ENCODE measurements at regions not wholly inside any gene's neighbourhood (a gene's known extent, or its start where the extent isn't known, plus 50 kb on each side); places are given as distances from the start of the nearest gene placed in this dataset.
A peak's percentile ranks its signal among the peaks of the same experiment; 100 is the strongest.

- Histone ChIP-seq H3K36me3 (ENCODE audit: control insufficient read depth, insufficient read depth, low read length) (peaks cover 3% of the 10 kb centered on the region), H3K9me3 (ENCODE audit: control insufficient read depth, low read length) (no peaks in the 10 kb centered on the region), H3K9ac (ENCODE audit: extremely low read depth, low read length, poor library complexity, severe bottlenecking) (no peak overlapping the region), H3K4me1 (ENCODE audit: control insufficient read depth, insufficient read depth, low read length) (no peaks in the 10 kb centered on the region), H3K4me3 (ENCODE audit: low read length) (no peak overlapping the region), H3K27ac (ENCODE audit: low read depth, low read length) (no peak overlapping the region), H3K27me3 (ENCODE audit: control insufficient read depth, insufficient read depth, low read length, poor library complexity, severe bottlenecking) (no peaks in the 10 kb centered on the region)
- H3K9me3 Mint-ChIP-seq = no peaks in the 10 kb centered on the region
- H3K27ac Mint-ChIP-seq = no peak overlapping the region
- no peaks in the 10 kb centered on the region for H3K27me3 Mint-ChIP-seq (ENCODE audit: insufficient read depth)
- no peak for TF ChIP-seq CTCF (conservative IDR thresholded peaks at IDR 0.05)
- WGBS, 2 experiments (ENCODE audit: insufficient coverage in 1 of 2, insufficient read length in 1 of 2) = 94 to 100% methylated on average over 1 to 3 of the region's 3 CpGs
- H3K4me3 Mint-ChIP-seq = no peak overlapping the region
- H3K4me1 Mint-ChIP-seq = peaks cover 8% of the 10 kb centered on the region
- DNase-seq = no peak
- peaks cover 11% of the 10 kb centered on the region for H3K36me3 Mint-ChIP-seq (ENCODE audit: low read depth)
These were observed 66.8 kb upstream of the RIOK3 start for GRCh38 chr18:23386317-23386716.

GRCh38 chr18:23387265-23387664 lies 65.8 kb upstream of the RIOK3 start:
- H3K9me3 Mint-ChIP-seq = no peaks in the 10 kb centered on the region
- no peak overlapping the region for H3K27ac Mint-ChIP-seq
- H3K4me3 Mint-ChIP-seq = no peak overlapping the region
- H3K36me3 Mint-ChIP-seq (ENCODE audit: low read depth) = peaks cover 11% of the 10 kb centered on the region
- peaks cover 8% of the 10 kb centered on the region for H3K4me1 Mint-ChIP-seq
- Histone ChIP-seq H3K27ac (ENCODE audit: low read depth, low read length) (no peak overlapping the region), H3K4me3 (ENCODE audit: low read length) (no peak overlapping the region), H3K4me1 (ENCODE audit: control insufficient read depth, insufficient read depth, low read length) (no peaks in the 10 kb centered on the region), H3K36me3 (ENCODE audit: control insufficient read depth, insufficient read depth, low read length) (peaks cover 3% of the 10 kb centered on the region), H3K9me3 (ENCODE audit: control insufficient read depth, low read length) (no peaks in the 10 kb centered on the region), H3K27me3 (ENCODE audit: control insufficient read depth, insufficient read depth, low read length, poor library complexity, severe bottlenecking) (no peaks in the 10 kb centered on the region), H3K9ac (ENCODE audit: extremely low read depth, low read length, poor library complexity, severe bottlenecking) (no peak overlapping the region)
- WGBS, 2 experiments (ENCODE audit: insufficient coverage in 1 of 2, insufficient read length in 1 of 2) = 76 to 81% methylated on average over 2 to 4 of the region's 4 CpGs
- TF ChIP-seq CTCF (conservative IDR thresholded peaks at IDR 0.05) = no peak
- H3K27me3 Mint-ChIP-seq (ENCODE audit: insufficient read depth) = no peaks in the 10 kb centered on the region
- peak; percentile 57 for DNase-seq

- Mint-ChIP-seq H3K9me3 (no peaks in the 10 kb centered on the region), H3K27ac (no peak overlapping the region), H3K4me1 (peaks cover 8% of the 10 kb centered on the region), H3K4me3 (no peak overlapping the region), H3K27me3 (ENCODE audit: insufficient read depth) (no peaks in the 10 kb centered on the region), H3K36me3 (ENCODE audit: low read depth) (peaks cover 14% of the 10 kb centered on the region)
- Histone ChIP-seq H3K27me3 (ENCODE audit: control insufficient read depth, insufficient read depth, low read length, poor library complexity, severe bottlenecking) (no peaks in the 10 kb centered on the region), H3K27ac (ENCODE audit: low read depth, low read length) (no peak overlapping the region), H3K4me1 (ENCODE audit: control insufficient read depth, insufficient read depth, low read length) (no peaks in the 10 kb centered on the region), H3K4me3 (ENCODE audit: low read length) (no peak overlapping the region), H3K36me3 (ENCODE audit: control insufficient read depth, insufficient read depth, low read length) (peaks cover 3% of the 10 kb centered on the region), H3K9me3 (ENCODE audit: control insufficient read depth, low read length) (no peaks in the 10 kb centered on the region), H3K9ac (ENCODE audit: extremely low read depth, low read length, poor library complexity, severe bottlenecking) (no peak overlapping the region)
- WGBS, 2 experiments (ENCODE audit: insufficient coverage in 1 of 2, insufficient read length in 1 of 2) = 89 to 92% methylated on average over 3 to 4 of the region's 4 CpGs
- TF ChIP-seq CTCF (conservative IDR thresholded peaks at IDR 0.05) = no peak
- no peak for DNase-seq
These were observed 64.7 kb upstream of the RIOK3 start for GRCh38 chr18:23388357-23388756.
